ENCODE measurements at regions not wholly inside any gene's neighbourhood (a gene's known extent, or its start where the extent isn't known, plus 50 kb on each side); places are given as distances from the start of the nearest gene placed in this dataset.
"Not testable (repeated sequence)": the region's sequence is repeated elsewhere in the genome, so short reads cannot be mapped to it uniquely, and the experiment has no call there.

- H3F3A ChIP-seq (ENCODE audit: low read length, unreplicated experiment): no peaks in the 10 kb centered on the region
- DNase-seq: no peak
- H3K9ac ChIP-seq (ENCODE audit: low read length): no peak overlapping the region
- BruUV-seq (replicated peaks): no TSS peak
- no peaks in the 10 kb centered on the region for H3K27me3 ChIP-seq (ENCODE audit: low read length)
- H3K9me3 ChIP-seq (ENCODE audit: low read length): 0 out of 2 replicates have a peak, but pooled peaks cover 1% of the 10 kb centered on the region
- no peaks in the 10 kb centered on the region for H3K79me2 ChIP-seq (ENCODE audit: low read length)
- H3K9me2 ChIP-seq (replicated peaks; ENCODE audit: low read length): no peaks in the 10 kb centered on the region
- POLR2A ChIA-PET (ENCODE audit: unreplicated experiment): no interaction called here
- no peak overlapping the region for H3K27ac ChIP-seq (ENCODE audit: low read length)
- CTCF ChIA-PET: no interaction called here
- H4K20me1 ChIP-seq (ENCODE audit: low read length): no peaks in the 10 kb centered on the region
- intact Hi-C loops (cut with micrococcal nuclease): no loop called here
- H3K4me3 ChIP-seq (ENCODE audit: low read length): no peak overlapping the region
- no peaks in the 10 kb centered on the region for H3K4me1 ChIP-seq (ENCODE audit: insufficient read depth, low read length)
- H3K36me3 ChIP-seq (ENCODE audit: low read depth, low read length): no peaks in the 10 kb centered on the region
- no peak overlapping the region for H3K4me2 ChIP-seq (ENCODE audit: low read length)
- TF ChIP-seq CTCF (conservative IDR thresholded peaks at IDR 0.05; ENCODE audit: low read depth, low read length): no peak
- TF ChIP-seq EZH2phosphoT487 (IDR thresholded peaks at IDR 0.05; ENCODE audit: borderline replicate concordance, low read length): no peak
- no peak for TF ChIP-seq EZH2 (IDR thresholded peaks at IDR 0.05; ENCODE audit: low read length, unreplicated experiment)
- H2AFZ ChIP-seq (ENCODE audit: low read length): no peak overlapping the region
- ATAC-seq: no peak
Measured at GRCh38 chr12:46647034-46647433, 178.8 kb downstream of the SLC38A4 start.

GRCh38 chr12:46641649-46642048 is 184.1 kb downstream of the SLC38A4 start:
- H2AFZ ChIP-seq (ENCODE audit: low read length); BruUV-seq (replicated peaks); H3K79me2 ChIP-seq (ENCODE audit: low read length); H3F3A ChIP-seq (ENCODE audit: low read length, unreplicated experiment); DNase-seq; H3K9ac ChIP-seq (ENCODE audit: low read length); intact Hi-C loops (cut with micrococcal nuclease); H3K27ac ChIP-seq (ENCODE audit: low read length); H3K36me3 ChIP-seq (ENCODE audit: low read depth, low read length); H3K4me1 ChIP-seq (ENCODE audit: insufficient read depth, low read length); CTCF ChIA-PET; H3K4me2 ChIP-seq (ENCODE audit: low read length); H4K20me1 ChIP-seq (ENCODE audit: low read length); H3K27me3 ChIP-seq (ENCODE audit: low read length); ATAC-seq; POLR2A ChIA-PET (ENCODE audit: unreplicated experiment); H3K4me3 ChIP-seq (ENCODE audit: low read length); H3K9me2 ChIP-seq (replicated peaks; ENCODE audit: low read length): not testable (repeated sequence)
- H3K9me3 ChIP-seq (ENCODE audit: low read length): peaks cover 24% of the 10 kb centered on the region; the same call in 1 of the 2 replicates

GRCh38 chr12:46635818-46636217 is 190.0 kb downstream of the SLC38A4 start:
- Histone ChIP-seq H2AFZ (ENCODE audit: low read length) (no peak overlapping the region), H3K27ac (ENCODE audit: low read length) (no peak overlapping the region), H3K9me3 (ENCODE audit: low read length) (peaks cover 15% of the 10 kb centered on the region; the same call in 1 of the 2 replicates), H3K4me3 (ENCODE audit: low read length) (no peak overlapping the region), H3K4me1 (ENCODE audit: insufficient read depth, low read length) (no peaks in the 10 kb centered on the region), H3K36me3 (ENCODE audit: low read depth, low read length) (no peaks in the 10 kb centered on the region; the same call in 1 of the 2 replicates), H3K9ac (ENCODE audit: low read length) (no peak overlapping the region), H3K4me2 (ENCODE audit: low read length) (no peak overlapping the region), H3K9me2 (replicated peaks; ENCODE audit: low read length) (no peaks in the 10 kb centered on the region), H3K79me2 (ENCODE audit: low read length) (no peaks in the 10 kb centered on the region), H3K27me3 (ENCODE audit: low read length) (no peaks in the 10 kb centered on the region), H4K20me1 (ENCODE audit: low read length) (no peaks in the 10 kb centered on the region), H3F3A (ENCODE audit: low read length, unreplicated experiment) (no peaks in the 10 kb centered on the region)
- POLR2A ChIA-PET (ENCODE audit: unreplicated experiment): no interaction called here
- no TSS peak for BruUV-seq (replicated peaks)
- DNase-seq: no peak
- TF ChIP-seq EZH2 (IDR thresholded peaks at IDR 0.05; ENCODE audit: low read length, unreplicated experiment): no peak
- no peak for TF ChIP-seq CTCF (conservative IDR thresholded peaks at IDR 0.05; ENCODE audit: low read depth, low read length)
- no peak for TF ChIP-seq EZH2phosphoT487 (IDR thresholded peaks at IDR 0.05; ENCODE audit: borderline replicate concordance, low read length)
- intact Hi-C loops (cut with micrococcal nuclease): no loop called here
- no peak for ATAC-seq
- CTCF ChIA-PET: no interaction called here

All from PC-3 (cell line).